Nephron (organoid): ENCODE measurements at regions not wholly inside any gene's neighbourhood (a gene's known extent, or its start where the extent isn't known, plus 50 kb on each side); places are given as distances from the start of the nearest gene placed in this dataset.

Experiments used
- H3K27ac Mint-ChIP-seq, 3 experiments: 2 replicates each; pipeline ENCODE4 v1.8.0; 2020; ENCODE audit warnings: mixed read lengths in 3 of 3, mild to moderate bottlenecking in 2 of 3, moderate library complexity in 1 of 3
- H3K27me3 Mint-ChIP-seq: 2 replicates; pipeline ENCODE4 v1.8.0; 2021; ENCODE audit warnings: low read depth, mild to moderate bottlenecking, moderate library complexity, mixed read lengths
- H3K36me3 Mint-ChIP-seq: 2 replicates; pipeline ENCODE4 v1.8.0; 2020; ENCODE audit warnings: low read depth, mixed read lengths
- H3K4me1 Mint-ChIP-seq: 2 replicates; pipeline ENCODE4 v1.8.0; 2020; ENCODE audit warnings: mixed read lengths
- H3K4me3 Mint-ChIP-seq, 3 experiments: 2 replicates each; pipeline ENCODE4 v1.8.0; 2020; ENCODE audit warnings: mild to moderate bottlenecking in 3 of 3, mixed read lengths in 3 of 3, moderate library complexity in 2 of 3
- H3K9me3 Mint-ChIP-seq: 2 replicates; pipeline ENCODE4 v1.8.0; 2020; ENCODE audit warnings: mixed read lengths
- TF ChIP-seq, protein P1 (sequence below), 3 experiments: fragments of 200-600 bp; sonication (generic); IDR thresholded peaks; one replicate each; pipeline ENCODE4 v1.5.0; 2021; ENCODE audit warnings: antibody characterized with exemption in 3 of 3; ENCODE audit not compliant: unreplicated experiment in 3 of 3

DNA sequence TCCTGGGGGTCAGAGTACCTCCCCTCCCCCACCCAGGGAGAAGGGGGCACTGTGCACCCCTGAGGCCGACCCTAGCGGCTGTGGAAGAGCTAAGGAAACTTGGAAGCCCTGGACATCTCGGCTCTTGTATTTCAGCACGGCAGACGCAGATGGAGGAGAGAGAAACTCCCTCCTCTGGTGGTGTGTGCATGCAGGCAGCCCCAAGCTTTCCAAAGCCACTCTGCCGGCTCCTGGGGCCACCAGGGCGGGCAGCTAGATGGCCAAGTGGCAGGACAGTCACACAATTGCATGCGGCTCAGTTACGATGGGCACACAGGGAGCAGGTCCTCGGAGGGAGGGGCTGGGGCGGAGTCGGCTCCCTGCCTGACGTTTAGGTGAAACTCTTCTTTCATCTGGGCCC is 195.5 kb downstream of the RBFOX3 start:
- H3K4me3 Mint-ChIP-seq, result no peak overlapping the region
- peaks cover 31% of the 10 kb centered on the region for H3K27me3 Mint-ChIP-seq
- TF ChIP-seq, protein P1, sequence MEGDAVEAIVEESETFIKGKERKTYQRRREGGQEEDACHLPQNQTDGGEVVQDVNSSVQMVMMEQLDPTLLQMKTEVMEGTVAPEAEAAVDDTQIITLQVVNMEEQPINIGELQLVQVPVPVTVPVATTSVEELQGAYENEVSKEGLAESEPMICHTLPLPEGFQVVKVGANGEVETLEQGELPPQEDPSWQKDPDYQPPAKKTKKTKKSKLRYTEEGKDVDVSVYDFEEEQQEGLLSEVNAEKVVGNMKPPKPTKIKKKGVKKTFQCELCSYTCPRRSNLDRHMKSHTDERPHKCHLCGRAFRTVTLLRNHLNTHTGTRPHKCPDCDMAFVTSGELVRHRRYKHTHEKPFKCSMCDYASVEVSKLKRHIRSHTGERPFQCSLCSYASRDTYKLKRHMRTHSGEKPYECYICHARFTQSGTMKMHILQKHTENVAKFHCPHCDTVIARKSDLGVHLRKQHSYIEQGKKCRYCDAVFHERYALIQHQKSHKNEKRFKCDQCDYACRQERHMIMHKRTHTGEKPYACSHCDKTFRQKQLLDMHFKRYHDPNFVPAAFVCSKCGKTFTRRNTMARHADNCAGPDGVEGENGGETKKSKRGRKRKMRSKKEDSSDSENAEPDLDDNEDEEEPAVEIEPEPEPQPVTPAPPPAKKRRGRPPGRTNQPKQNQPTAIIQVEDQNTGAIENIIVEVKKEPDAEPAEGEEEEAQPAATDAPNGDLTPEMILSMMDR (IDR thresholded peaks at IDR 0.05; ENCODE audit: unreplicated experiment in 3 of 3), result no peak
- H3K27ac Mint-ChIP-seq, result no peak overlapping the region
- H3K9me3 Mint-ChIP-seq, result no peaks in the 10 kb centered on the region
- no peaks in the 10 kb centered on the region for H3K36me3 Mint-ChIP-seq
- H3K4me1 Mint-ChIP-seq, result no peaks in the 10 kb centered on the region

DNA sequence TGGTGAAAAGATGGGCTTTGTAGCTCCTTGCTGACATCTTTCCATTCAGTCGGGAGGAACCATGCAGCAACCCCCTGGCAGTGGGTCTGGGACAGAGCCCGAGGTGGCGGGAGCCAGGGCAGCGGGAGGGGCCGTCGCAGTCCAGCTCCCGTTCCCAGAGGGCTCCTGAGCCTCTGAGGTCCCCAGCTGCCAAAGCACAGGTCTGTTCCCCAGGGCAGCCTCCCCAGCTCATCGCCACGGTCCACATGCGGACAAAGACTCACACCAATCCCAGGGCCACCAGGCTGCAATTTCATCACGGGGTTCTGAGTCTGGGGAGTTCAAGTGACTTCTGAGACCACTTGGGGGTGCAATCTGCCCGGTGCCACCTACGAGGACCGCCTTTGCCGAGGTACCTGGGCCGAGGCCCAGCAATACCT is 196.0 kb downstream of the RBFOX3 start:
- H3K36me3 Mint-ChIP-seq, result no peaks in the 10 kb centered on the region
- H3K27me3 Mint-ChIP-seq, result peaks cover 27% of the 10 kb centered on the region
- no peak overlapping the region for H3K4me3 Mint-ChIP-seq
- H3K9me3 Mint-ChIP-seq, result no peaks in the 10 kb centered on the region
- H3K4me1 Mint-ChIP-seq, result no peaks in the 10 kb centered on the region
- H3K27ac Mint-ChIP-seq, result no peak overlapping the region
- TF ChIP-seq, protein P1 (IDR thresholded peaks at IDR 0.05; ENCODE audit: unreplicated experiment in 3 of 3), result no peak

DNA sequence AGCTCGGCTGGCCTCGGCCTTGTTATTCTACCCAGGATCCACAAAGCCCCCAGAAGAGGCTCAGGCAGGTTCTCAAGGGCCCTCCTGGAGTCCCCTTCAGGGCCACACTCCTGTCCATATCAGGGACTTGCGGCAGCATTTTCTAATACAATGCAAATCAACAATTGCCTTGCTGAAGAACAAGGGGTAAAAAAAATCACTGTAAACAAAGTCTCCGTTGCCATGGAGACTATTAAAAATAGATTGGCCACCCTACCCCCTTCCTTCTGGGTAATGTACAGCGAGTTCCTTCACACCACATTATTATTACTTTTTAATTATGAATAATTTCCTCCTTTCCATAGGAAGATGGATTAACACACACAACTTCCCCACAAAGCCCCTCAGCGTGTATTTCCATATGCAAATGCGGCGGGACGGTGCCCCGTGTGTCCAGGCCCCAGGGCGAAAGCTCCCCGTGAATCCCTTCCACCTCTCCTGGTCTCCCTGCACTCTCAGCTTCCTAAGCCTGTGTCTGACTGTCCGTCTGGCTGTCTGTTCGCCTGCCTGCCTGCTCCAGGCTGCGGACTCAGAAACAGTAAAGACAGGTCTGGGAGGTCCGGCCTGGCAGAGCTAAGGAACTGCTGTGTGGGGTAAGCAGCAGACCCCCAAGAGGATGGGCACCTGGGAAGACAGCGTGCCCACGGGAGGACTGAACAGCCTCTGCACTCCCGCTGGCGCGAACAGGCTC is 196.6 kb downstream of the RBFOX3 start:
- Mint-ChIP-seq H3K27ac (no peak overlapping the region), H3K4me1 (no peaks in the 10 kb centered on the region), H3K27me3 (peaks cover 27% of the 10 kb centered on the region), H3K36me3 (no peaks in the 10 kb centered on the region), H3K4me3 (no peak overlapping the region), H3K9me3 (no peaks in the 10 kb centered on the region)
- TF ChIP-seq, protein P1 (IDR thresholded peaks at IDR 0.05; ENCODE audit: unreplicated experiment in 3 of 3), result no peak

DNA sequence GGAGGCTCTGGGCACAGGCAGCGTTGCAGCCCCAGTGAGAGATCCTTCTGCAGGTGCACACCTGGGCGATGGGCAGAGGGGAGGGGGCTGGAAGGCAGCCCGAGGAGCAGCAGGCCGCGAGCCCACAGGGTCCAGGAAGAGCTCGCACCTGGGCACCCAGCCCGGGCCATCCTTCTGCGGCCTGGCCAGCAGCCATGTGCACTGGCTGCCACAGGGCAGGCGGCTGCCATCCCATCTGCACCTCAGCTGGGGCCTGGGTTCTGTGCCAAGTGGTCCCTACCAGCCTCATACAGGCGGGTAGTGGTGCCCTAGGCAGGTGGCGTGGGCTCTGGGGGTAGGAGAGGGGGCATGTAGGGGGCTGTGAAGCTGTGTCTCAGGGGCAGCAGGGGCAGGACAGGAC is 197.2 kb downstream of the RBFOX3 start:
- TF ChIP-seq, protein P1 (IDR thresholded peaks at IDR 0.05; ENCODE audit: unreplicated experiment in 3 of 3), result no peak
- H3K4me1 Mint-ChIP-seq, result no peaks in the 10 kb centered on the region
- H3K36me3 Mint-ChIP-seq, result no peaks in the 10 kb centered on the region
- H3K27me3 Mint-ChIP-seq, result peaks cover 29% of the 10 kb centered on the region
- H3K4me3 Mint-ChIP-seq, result no peak overlapping the region
- no peaks in the 10 kb centered on the region for H3K9me3 Mint-ChIP-seq
- H3K27ac Mint-ChIP-seq, result no peak overlapping the region

DNA sequence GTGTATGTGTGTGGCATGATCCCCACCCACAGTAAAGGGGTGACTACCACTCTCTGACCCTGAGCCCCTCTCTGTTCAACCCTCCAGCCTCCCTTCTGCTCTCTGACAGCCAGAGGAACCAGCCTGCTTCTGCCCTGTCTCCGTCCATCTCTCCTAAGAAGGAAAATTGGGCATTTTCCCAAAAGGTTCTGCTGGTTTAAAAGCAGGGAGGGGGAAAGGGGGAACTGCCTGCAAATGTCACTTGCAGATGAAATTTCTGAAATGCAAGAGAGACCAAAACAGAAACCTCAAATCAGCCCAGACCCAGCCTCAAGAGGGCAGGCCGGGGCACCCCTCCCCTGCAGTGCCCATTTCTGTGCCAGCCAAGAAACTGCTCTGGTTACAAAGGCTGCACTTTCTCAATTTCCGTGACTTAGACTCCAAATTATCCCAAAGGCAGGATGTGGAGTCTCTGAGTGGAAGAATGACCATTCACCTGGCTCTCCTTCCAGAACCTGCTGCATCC is 197.9 kb downstream of the RBFOX3 start:
- H3K4me3 Mint-ChIP-seq, result no peak overlapping the region
- H3K27ac Mint-ChIP-seq, result no peak overlapping the region
- TF ChIP-seq, protein P1 (IDR thresholded peaks at IDR 0.05; ENCODE audit: unreplicated experiment in 3 of 3), result no peak

DNA sequence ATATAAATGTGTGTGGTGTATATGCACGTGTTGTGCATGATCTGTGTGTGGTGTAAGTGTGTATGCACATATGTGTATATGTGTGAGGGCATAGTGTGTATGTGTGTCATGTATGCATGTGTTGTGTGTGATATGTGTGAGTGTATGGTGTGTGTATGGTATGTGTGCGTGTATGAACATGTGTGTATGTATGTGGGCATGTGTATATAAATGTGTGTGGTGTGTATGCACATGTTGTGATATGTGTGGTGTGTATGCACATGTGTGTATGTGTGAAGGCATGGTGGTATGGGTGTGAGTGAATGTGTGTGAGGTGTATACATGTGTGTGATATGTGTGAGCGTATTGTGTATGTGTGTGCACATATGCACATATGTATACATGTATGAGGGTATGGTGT is 198.7 kb downstream of the RBFOX3 start:
- Mint-ChIP-seq H3K4me1 (peaks cover 5% of the 10 kb centered on the region), H3K27me3 (peaks cover 29% of the 10 kb centered on the region)

More for the DNA sequence above, 197.9 kb downstream of the RBFOX3 start:
- Mint-ChIP-seq H3K36me3 (no peaks in the 10 kb centered on the region), H3K27me3 (peaks cover 26% of the 10 kb centered on the region), H3K9me3 (no peaks in the 10 kb centered on the region), H3K4me1 (no peaks in the 10 kb centered on the region)

More for the DNA sequence above, 198.7 kb downstream of the RBFOX3 start:
- Mint-ChIP-seq H3K4me3 (no peak overlapping the region), H3K9me3 (no peaks in the 10 kb centered on the region), H3K36me3 (no peaks in the 10 kb centered on the region), H3K27ac (no peak overlapping the region)
- TF ChIP-seq, protein P1 (IDR thresholded peaks at IDR 0.05; ENCODE audit: unreplicated experiment in 3 of 3), result no peak
